ENCODE measurements at regions not wholly inside any gene's neighbourhood (a gene's known extent, or its start where the extent isn't known, plus 50 kb on each side); places are given as distances from the start of the nearest gene placed in this dataset.

GRCh38 chr10:81152656-81153055 lies 615.0 kb downstream of the SH2D4B start:
- TF ChIP-seq FOXP1 (IDR thresholded peaks at IDR 0.05) (no peak), FOXP1 (CRISPR knock-in tag; IDR thresholded peaks at IDR 0.05) (no peak), SMARCC2 (IDR thresholded peaks at IDR 0.05) (no peak), KDM5B (CRISPR knock-in tag; IDR thresholded peaks at IDR 0.05; ENCODE audit: borderline replicate concordance) (no peak), ZNF362 (CRISPR knock-in tag; IDR thresholded peaks at IDR 0.05; ENCODE audit: borderline replicate concordance) (no peak), ZNF430 (CRISPR knock-in tag; IDR thresholded peaks at IDR 0.05) (no peak), THAP8 (CRISPR knock-in tag; IDR thresholded peaks at IDR 0.05; ENCODE audit: borderline replicate concordance) (no peak), ZNF746 (CRISPR knock-in tag; IDR thresholded peaks at IDR 0.05) (no peak), ZNF12 (CRISPR knock-in tag; IDR thresholded peaks at IDR 0.05) (no peak), HMG20A (CRISPR knock-in tag; IDR thresholded peaks at IDR 0.05; ENCODE audit: borderline replicate concordance) (no peak), KDM5A (IDR thresholded peaks at IDR 0.05; ENCODE audit: borderline replicate concordance, low read length) (no peak), ZBTB46 (CRISPR knock-in tag; IDR thresholded peaks at IDR 0.05; ENCODE audit: borderline replicate concordance) (no peak), ZEB1 (IDR thresholded peaks at IDR 0.05; ENCODE audit: insufficient replicate concordance, low read depth) (no peak)
- TF ChIP-seq, protein P1, sequence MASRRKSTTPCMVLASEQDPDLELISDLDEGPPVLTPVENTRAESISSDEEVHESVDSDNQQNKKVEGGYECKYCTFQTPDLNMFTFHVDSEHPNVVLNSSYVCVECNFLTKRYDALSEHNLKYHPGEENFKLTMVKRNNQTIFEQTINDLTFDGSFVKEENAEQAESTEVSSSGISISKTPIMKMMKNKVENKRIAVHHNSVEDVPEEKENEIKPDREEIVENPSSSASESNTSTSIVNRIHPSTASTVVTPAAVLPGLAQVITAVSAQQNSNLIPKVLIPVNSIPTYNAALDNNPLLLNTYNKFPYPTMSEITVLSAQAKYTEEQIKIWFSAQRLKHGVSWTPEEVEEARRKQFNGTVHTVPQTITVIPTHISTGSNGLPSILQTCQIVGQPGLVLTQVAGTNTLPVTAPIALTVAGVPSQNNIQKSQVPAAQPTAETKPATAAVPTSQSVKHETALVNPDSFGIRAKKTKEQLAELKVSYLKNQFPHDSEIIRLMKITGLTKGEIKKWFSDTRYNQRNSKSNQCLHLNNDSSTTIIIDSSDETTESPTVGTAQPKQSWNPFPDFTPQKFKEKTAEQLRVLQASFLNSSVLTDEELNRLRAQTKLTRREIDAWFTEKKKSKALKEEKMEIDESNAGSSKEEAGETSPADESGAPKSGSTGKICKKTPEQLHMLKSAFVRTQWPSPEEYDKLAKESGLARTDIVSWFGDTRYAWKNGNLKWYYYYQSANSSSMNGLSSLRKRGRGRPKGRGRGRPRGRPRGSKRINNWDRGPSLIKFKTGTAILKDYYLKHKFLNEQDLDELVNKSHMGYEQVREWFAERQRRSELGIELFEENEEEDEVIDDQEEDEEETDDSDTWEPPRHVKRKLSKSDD (CRISPR knock-in tag; IDR thresholded peaks at IDR 0.05; ENCODE audit: low read depth) = no peak
- TF ChIP-seq, protein P2, sequence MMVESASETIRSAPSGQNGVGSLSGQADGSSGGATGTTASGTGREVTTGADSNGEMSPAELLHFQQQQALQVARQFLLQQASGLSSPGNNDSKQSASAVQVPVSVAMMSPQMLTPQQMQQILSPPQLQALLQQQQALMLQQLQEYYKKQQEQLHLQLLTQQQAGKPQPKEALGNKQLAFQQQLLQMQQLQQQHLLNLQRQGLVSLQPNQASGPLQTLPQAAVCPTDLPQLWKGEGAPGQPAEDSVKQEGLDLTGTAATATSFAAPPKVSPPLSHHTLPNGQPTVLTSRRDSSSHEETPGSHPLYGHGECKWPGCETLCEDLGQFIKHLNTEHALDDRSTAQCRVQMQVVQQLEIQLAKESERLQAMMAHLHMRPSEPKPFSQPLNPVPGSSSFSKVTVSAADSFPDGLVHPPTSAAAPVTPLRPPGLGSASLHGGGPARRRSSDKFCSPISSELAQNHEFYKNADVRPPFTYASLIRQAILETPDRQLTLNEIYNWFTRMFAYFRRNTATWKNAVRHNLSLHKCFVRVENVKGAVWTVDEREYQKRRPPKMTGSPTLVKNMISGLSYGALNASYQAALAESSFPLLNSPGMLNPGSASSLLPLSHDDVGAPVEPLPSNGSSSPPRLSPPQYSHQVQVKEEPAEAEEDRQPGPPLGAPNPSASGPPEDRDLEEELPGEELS (CRISPR knock-in tag; IDR thresholded peaks at IDR 0.05) = no peak
- ATAC-seq (no peak), FAIRE-seq (no peak), DNase-seq (ENCODE audit: low spot score) (no peak)
- H3K9me3 ChIP-seq (ENCODE audit: low read length) = no peaks in the 10 kb centered on the region
- no peaks in the 10 kb centered on the region for H4K20me1 ChIP-seq (ENCODE audit: insufficient read depth, low read length)
- H2AFZ ChIP-seq (ENCODE audit: low read length) = no peak overlapping the region
- no peak overlapping the region for H3K4me3 ChIP-seq (replicated peaks in 1 of 3; ENCODE audit: insufficient read depth in 1 of 3, low read depth in 2 of 3, low read length in 3 of 3)
- in situ Hi-C loops (cut with HindIII; ENCODE audit: extremely low pct_ligation_motif_present, low pct_unique_long_range_greater_than_20kb) = no loop called here
- H3K4me2 ChIP-seq (ENCODE audit: low read depth, low read length) = no peak overlapping the region
- ChIA-PET CTCF (ENCODE audit: low intra/inter-chr PET ratio, low total read pairs) (no interaction called here), POLR2A (no interaction called here)
- no TSS peak for BruUV-seq (replicated peaks)
- intact Hi-C loops (cut with micrococcal nuclease; ENCODE audit: unreplicated experiment) = no loop called here
- H3K27ac ChIP-seq (ENCODE audit: extremely low read length, insufficient read depth, low read length) = no peak overlapping the region
- H3K4me1 ChIP-seq (ENCODE audit: insufficient read depth, low read length) = no peaks in the 10 kb centered on the region
- H3K79me2 ChIP-seq (ENCODE audit: insufficient read depth, low read length) = no peaks in the 10 kb centered on the region
- no peaks in the 10 kb centered on the region for H3K27me3 ChIP-seq (ENCODE audit: control insufficient read depth in 1 of 2, insufficient read depth in 2 of 2, low read length in 2 of 2)
- no peak overlapping the region for H3K9ac ChIP-seq (ENCODE audit: insufficient read depth, low read depth, low read length)
- no peaks in the 10 kb centered on the region for H3K36me3 ChIP-seq (replicated peaks in 1 of 2; ENCODE audit: control insufficient read depth in 1 of 2, insufficient read depth in 2 of 2, low read length in 2 of 2)

Data from HepG2 (cell line).